Activated CD4-positive, alpha-beta T cell treated with anti-CD3 and anti-CD28 coated beads for 4 hours (primary cell): ENCODE measurements at regions not wholly inside any gene's neighbourhood (a gene's known extent, or its start where the extent isn't known, plus 50 kb on each side); places are given as distances from the start of the nearest gene placed in this dataset.

Experiments
- DNase-seq, 2 donors: peaks; one replicate each; pipeline ENCODE4 v3.0.0-alpha.2; 2020

DNA sequence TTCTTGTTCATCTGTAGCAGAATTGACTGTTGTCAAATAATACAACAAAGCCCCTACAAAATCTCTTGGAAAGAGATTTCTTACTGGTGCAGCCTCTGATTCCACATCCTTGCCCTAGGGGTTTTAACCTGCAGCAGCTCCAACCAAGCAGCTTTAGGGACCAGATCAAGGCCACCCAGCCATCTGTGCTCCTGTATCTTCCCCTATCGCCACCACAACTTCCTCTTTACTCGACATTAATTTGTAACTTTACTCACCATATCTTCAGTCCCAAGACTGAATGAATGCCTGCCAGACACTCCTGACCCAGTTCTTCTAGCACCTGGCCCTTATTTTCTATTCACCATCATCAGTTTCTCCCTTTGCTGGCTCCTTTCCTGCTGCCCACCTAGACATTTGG, 156.6 kb upstream of the IL12A start:
- DNase-seq, result no peak

- no peak for DNase-seq
Measured at GRCh38 chr3:159835126-159835525, 153.5 kb upstream of the IL12A start.

GRCh38 chr3:159837725-159838124, 150.9 kb upstream of the IL12A start:
- DNase-seq, result no peak

DNA sequence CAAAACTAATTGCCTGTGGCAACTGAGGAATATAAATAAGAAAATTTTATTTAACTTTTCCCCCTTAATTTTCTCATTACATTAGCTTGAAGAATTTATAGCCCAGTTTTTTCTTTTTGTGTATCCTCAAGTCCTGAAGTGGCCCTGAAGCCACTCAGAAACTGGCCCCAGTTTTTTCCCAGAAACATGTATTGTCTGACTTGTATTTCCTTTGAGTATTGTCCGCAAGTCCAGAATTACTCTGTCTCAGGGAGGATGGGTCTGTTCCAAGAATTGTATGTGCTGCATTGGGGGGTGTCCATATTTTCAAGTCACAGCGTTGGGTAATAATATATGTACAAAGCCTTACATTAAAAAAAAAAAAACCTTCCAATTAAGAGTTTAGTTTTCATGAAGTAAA, 149.7 kb upstream of the IL12A start:
- DNase-seq, result no peak

DNA sequence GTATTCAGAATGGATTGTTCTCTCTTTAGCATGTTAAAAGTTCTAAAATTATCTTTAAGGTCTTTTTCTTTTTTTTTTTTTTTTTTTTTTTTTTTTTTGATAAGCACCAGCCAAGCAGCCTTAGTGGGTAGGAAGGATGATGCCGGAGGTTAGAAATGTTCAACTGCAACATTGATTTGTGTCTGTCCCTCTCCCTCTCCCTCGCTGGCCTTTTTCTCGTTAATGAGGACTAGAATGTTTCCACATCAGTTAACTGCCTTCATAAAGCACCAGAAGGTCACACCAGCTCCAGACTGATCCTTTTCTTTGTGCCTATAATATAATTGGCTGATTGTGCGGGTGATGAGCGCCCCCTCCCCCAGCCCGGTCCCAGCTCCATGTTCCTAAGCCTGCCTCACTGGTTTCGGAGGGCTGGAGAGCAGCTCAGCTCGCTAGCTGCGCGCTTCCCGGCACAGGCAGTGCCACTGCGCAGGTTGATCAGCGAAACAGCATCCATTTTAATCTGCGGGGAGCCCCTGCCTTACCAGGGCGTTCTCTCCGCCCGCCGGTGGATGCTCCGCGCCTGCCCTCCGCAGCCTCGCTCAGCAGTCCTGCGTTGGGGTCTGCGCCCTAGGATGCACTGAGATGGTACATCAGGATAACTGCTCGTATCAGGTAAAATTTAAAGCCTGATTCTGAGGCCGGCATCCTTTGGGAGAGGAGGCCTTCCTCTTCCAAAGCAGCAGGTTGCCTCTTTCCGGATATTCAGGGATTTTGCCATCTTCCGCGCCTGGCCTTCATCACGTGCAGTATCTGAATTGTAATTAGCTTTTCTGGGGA, 148.9 kb upstream of the IL12A start, which contains the start of gene SCHIP1:
Gene SCHIP1, plus strand, starts transcription at position 301 of the 819 bp plus-strand sequence.
- no peak for DNase-seq

- DNase-seq, result no peak
Measured at GRCh38 chr3:159840703-159841299, 147.8 kb upstream of the IL12A start.

GRCh38 chr3:159841766-159842165, 146.9 kb upstream of the IL12A start:
- no peak for DNase-seq

DNA sequence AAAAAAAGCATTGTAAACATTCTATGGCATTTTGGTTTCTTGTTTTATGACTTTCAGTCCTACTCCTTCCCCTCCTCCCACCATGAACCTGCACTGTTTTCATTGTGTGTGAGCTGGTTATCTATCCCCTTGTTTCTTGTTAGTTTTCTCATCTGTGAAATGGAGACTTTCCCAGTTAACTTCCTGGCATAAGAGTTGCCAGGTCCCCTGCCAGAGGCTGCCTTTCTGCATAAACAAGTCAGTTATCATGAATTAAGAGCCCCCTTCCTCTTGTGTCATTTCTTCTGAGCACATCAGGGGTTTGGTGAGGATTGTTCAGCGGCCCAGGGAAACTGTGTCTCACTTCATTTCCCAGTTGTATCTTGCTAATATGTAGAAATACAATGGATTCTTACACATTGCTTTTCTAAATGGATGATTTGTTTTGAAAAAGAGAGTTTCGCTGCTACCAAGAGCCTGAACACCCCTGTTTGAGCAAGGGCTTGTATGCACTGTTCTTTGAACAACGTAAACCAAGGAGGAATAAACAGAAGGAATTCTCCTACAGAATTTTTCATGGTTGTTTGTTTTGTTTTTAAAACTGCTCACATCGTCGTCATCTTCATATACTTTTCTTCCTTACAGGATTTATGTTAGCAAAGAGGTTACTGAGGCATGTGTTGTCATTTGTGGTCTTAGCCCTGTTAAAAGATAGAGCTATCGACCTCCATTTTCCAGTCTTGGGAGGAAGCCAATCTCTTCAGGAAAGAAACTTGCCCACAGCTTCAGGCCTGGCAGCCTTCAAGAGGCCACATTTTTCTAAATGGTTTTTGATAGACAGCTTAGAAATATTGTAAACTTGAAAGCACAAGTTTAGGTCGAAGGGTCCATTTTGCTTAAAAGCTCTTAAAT, 144.6 kb upstream of the IL12A start:
- no peak for DNase-seq

DNA sequence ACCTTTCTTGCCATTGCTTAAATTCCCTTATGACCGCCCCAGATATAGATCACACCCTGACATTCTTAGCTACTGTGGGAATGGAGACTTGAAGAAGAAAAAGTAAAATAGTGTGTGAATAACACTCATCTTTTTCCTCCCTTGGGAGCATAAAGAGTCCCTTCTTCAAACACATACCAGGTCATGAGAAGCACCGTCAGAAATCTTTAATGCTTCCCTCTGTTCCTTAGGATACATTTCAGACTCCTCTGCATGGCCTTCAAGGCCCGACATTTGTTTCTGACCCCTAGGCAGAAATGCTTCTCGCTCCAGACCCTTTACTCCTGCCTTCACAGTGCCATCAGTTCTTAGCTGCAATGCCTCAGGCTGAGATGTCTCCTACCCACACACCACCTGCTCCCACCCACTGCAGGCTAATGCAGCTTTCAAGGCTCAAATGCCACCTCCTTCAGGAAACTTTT, 143.8 kb upstream of the IL12A start:
- no peak for DNase-seq

DNA sequence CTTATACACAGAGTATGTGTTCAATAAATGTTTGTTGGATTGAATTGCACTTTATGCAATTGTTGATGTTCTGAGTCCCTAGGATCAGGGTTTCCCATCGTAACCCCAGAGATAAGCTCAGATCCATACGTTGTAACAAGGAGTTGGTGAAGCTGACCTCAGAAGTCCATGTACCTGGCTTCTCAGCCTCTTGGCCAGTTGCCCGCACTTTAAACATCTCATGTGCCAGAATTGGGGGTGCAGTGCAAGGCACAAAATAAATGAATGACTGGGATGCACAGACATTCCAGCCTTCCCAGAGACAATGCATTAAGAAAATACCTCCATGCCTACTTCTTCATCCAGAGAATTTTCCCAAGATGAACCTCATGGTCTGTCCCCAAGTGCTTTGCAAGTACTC, 142.9 kb upstream of the IL12A start:
- DNase-seq, result no peak

- DNase-seq, result no peak
Measured at GRCh38 chr3:159846255-159846654, 142.4 kb upstream of the IL12A start.

DNA sequence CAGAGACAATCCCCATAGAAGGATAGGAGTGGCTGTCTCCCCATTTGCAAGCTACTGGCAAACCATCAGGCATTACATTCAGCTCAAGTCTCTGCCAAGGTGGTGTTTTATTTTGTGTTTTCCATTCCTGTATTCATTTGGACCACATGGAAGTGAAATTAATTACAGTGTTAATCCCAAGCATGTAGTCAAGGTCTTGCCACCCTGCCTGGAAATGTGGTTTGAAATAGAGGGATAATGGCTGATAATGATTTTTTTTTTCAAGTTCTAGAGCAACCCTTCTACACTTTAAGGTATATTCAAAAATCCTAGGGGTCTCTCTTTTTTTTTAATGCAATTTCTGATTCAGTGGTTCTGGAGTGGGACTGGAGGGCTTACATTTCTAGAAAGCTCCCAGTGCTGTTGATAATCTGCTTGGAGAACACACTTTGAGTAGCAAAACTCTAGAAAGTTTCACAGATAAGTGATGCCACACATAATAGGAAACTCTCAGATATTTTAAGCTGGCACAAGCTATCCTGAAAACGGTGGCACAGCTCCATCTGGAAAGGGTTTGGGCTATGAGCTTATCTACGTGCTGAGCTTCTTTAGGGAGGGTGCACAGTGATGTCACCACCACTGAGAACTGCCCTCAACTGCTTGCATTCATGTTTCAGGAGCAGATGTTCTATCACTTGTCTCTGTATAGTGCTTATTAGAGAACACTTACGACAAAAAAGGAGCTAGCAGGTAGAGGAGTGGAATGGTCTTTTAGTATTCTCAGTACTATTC, 140.1 kb upstream of the IL12A start:
- DNase-seq, result no peak

- no peak for DNase-seq
Measured at GRCh38 chr3:159850481-159850880, 138.2 kb upstream of the IL12A start.

DNA sequence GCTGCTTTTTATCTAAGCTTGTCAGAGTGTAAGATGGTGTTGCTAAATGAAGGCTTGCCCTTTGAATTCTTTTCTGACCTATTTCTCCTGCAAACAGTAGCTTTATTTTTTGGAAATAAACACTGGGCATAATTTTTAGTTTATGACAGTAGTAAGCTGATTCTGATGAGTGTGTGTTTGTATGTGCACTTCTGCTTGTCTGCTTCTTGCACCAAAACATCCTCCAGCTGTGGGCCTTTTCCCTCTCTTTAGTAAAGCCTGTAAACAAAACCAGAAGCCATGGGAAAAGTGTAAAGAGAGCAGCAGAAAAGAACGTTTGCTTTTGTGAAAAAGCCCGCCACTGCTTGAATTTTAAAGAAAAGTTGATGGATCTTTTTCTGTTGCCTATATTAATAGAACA, 136.4 kb upstream of the IL12A start:
- no peak for DNase-seq

- DNase-seq, result no peak
Measured at GRCh38 chr3:159852821-159853505, 135.7 kb upstream of the IL12A start.

DNA sequence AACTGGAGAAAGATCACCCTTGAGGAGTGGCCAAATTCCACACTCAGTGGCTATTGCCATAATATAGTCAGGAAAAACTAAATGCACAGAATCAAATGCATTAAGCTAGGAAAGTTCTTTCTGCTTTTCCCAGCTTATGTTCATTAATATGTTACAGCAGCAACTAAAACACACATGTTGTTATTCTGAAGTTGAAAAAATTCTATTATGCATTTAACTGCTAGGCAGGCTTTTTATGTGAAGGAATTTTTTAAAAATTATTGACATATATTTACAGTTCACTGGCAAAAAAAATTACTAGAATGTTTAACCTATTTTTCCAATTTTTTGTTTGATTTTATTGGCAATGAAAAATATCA, 135.2 kb upstream of the IL12A start:
- no peak for DNase-seq

DNA sequence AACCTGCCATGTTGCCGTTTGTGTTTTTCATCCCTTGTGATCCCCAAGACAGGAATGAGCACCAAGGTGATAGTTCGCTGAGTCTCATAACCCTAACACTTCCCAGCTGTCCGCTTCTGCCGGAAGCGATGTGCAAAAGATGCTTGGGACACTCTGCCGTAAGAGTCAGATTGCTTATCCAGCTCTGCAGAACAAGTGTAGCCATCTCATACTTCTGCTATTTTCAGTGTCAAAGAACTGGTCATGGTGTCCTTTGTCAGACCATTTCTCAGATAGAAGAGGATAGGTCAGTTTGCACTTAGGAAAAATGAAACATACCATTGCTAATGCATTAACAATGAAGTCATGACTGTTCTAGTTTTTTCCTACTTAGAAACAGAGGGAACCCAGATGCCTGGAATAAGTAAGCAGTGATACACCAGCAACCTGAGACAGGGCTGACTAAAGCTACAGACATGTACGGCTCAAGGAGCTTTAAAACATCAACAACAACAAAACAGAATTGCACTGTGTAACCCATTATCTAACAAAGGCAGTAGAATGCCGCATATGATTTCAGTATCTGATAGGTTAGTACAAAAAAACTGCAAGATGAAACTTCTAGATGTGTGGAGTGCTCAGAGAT, 134.0 kb upstream of the IL12A start:
- no peak for DNase-seq

DNA sequence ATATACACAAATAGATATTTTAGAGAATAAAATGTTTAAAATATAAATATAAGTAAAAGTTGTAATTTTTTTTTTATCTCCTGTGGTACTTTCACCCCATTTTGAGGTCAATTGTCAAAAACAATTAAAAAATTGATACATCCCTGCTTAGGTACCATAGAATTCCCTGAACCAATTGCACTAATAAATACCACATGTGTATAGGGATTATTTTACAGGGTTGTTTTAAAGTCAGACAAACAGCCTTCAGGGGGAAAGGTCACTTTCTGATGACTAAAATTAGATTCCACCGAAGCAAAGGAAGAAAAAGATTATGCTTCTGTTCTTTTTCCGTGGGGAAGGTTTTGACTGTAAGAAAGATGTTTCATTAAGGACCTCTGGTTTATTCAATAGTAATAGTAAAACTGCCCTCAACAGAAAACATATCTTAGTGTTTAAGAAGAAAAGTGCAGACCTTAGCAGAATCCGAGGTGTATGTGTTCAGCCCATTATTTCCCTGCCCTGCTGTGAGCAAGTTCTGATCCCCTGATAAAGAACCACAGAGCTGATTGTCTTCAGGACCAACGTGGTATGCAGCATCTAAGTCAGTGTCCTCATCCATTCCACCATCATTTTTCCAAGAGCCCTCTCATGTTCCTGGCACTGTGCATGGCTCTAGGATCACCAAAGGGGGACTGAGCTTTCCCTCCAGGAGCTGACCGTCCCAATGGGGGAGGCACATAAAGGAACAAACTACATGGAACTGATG, 132.9 kb upstream of the IL12A start:
- DNase-seq, result no peak

- no peak for DNase-seq
Measured at GRCh38 chr3:159856590-159857104, 132.0 kb upstream of the IL12A start.

- no peak for DNase-seq
Measured at GRCh38 chr3:159857840-159858239, 130.8 kb upstream of the IL12A start.

DNA sequence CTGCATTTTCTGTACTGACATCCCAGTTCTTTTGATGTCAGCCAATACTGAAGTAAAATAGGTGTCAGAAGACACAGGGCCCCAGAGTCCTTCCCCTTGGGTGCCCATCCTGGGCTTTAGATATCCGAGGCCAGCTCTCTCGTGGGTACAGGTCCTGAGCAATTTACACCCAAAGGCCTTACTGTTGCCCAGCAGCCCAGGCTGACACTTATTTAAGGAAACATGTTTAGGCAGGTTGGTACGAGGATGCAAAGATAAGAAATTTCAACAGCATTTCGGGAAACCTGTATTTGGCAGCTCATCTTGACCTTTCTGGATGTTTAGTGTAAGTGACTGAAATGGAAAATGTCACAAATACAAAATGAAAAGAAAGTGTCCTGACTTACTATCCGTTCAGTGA, 130.0 kb upstream of the IL12A start:
- no peak for DNase-seq
